ENCODE measurements at regions not wholly inside any gene's neighbourhood (a gene's known extent, or its start where the extent isn't known, plus 50 kb on each side); places are given as distances from the start of the nearest gene placed in this dataset.

GRCh38 chr5:83414601-83415000 is 56.9 kb upstream of the VCAN start:
- FAIRE-seq: no peak
- in situ Hi-C loops (cut with MboI): no loop called here
- Histone ChIP-seq H3K4me1 (ENCODE audit: control insufficient read depth, insufficient read depth, low read length) (no peaks in the 10 kb centered on the region), H3K4me2 (ENCODE audit: control insufficient read depth, insufficient read depth) (no peak overlapping the region), H2AFZ (ENCODE audit: control insufficient read depth, low read depth, low read length) (no peak overlapping the region), H3K27me3 (replicated peaks in 1 of 2; ENCODE audit: control insufficient read depth in 2 of 2, insufficient read depth in 2 of 2, low read length in 1 of 2) (no peaks in the 10 kb centered on the region), H3K9ac (ENCODE audit: control insufficient read depth, insufficient read depth, low read length) (no peak overlapping the region), H3K9me3 (replicated peaks; ENCODE audit: control insufficient read depth, insufficient read depth, low read length) (no peaks in the 10 kb centered on the region; the same call in 1 of the 3 replicates), H3K36me3 (ENCODE audit: control insufficient read depth in 2 of 2, insufficient read depth in 2 of 2, low read length in 1 of 2) (no peaks in the 10 kb centered on the region), H4K20me1 (ENCODE audit: control insufficient read depth, insufficient read depth) (no peaks in the 10 kb centered on the region), H3K4me3 (no peak overlapping the region), H3K79me2 (ENCODE audit: control insufficient read depth, insufficient read depth, low read length) (no peaks in the 10 kb centered on the region), H3K27ac (ENCODE audit: control insufficient read depth, insufficient read depth) (no peak overlapping the region)
- ChIA-PET CTCF (no interaction called here), POLR2A (no interaction called here), RAD21 (ENCODE audit: unreplicated experiment) (no interaction called here), SMC1A (ENCODE audit: uncharacterized antibody, unreplicated experiment) (interaction anchor here (0.8 to 1.1 kb wide), 2 partner anchors 13 to 15 kb away, joined by 3 to 4 read pairs; no protein-coding TSS in a partner anchor)
- no peak for DNase-seq (ENCODE audit: low read depth, low spot score)
- 100% methylated on average over 1 of the region's 1 CpG for WGBS (ENCODE audit: insufficient coverage, insufficient replicate concordance, low lambda C conversion rate, missing lambda C conversion rate)
- TF ChIP-seq E2F4 (IDR thresholded peaks at IDR 0.05; ENCODE audit: low read depth, low read length) (no peak), ETV6 (conservative IDR thresholded peaks at IDR 0.05 in 1 of 2, IDR thresholded peaks at IDR 0.05 in 1 of 2; ENCODE audit: borderline replicate concordance in 1 of 2, low read depth in 1 of 2) (no peak), CBFB (IDR thresholded peaks at IDR 0.05; ENCODE audit: low read depth) (no peak), NFYA (IDR thresholded peaks at IDR 0.05; ENCODE audit: borderline replicate concordance, low read depth, low read length) (no peak), YBX1 (IDR thresholded peaks at IDR 0.05) (no peak), IKZF2 (IDR thresholded peaks at IDR 0.05) (no peak), WRNIP1 (IDR thresholded peaks at IDR 0.05; ENCODE audit: borderline replicate concordance, low read depth, low read length) (no peak), BMI1 (IDR thresholded peaks at IDR 0.05; ENCODE audit: borderline replicate concordance) (no peak), ZSCAN29 (IDR thresholded peaks at IDR 0.05) (no peak), NBN (IDR thresholded peaks at IDR 0.05) (no peak), BRCA1 (IDR thresholded peaks at IDR 0.05; ENCODE audit: low read depth, low read length) (no peak), RB1 (IDR thresholded peaks at IDR 0.05; ENCODE audit: borderline replicate concordance) (no peak)
- TF ChIP-seq, protein P1, sequence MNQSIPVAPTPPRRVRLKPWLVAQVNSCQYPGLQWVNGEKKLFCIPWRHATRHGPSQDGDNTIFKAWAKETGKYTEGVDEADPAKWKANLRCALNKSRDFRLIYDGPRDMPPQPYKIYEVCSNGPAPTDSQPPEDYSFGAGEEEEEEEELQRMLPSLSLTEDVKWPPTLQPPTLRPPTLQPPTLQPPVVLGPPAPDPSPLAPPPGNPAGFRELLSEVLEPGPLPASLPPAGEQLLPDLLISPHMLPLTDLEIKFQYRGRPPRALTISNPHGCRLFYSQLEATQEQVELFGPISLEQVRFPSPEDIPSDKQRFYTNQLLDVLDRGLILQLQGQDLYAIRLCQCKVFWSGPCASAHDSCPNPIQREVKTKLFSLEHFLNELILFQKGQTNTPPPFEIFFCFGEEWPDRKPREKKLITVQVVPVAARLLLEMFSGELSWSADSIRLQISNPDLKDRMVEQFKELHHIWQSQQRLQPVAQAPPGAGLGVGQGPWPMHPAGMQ (IDR thresholded peaks at IDR 0.05; ENCODE audit: borderline replicate concordance): no peak
- no TSS peak for BruUV-seq (replicated peaks)
- intact Hi-C loops (cut with micrococcal nuclease; ENCODE audit: unreplicated experiment): no loop called here
- ATAC-seq: no peak
